ENCODE measurements at regions not wholly inside any gene's neighbourhood (a gene's known extent, or its start where the extent isn't known, plus 50 kb on each side); places are given as distances from the start of the nearest gene placed in this dataset.

- TF ChIP-seq CTCF (conservative IDR thresholded peaks at IDR 0.05; ENCODE audit: low read length), result no peak
- no peak for TF ChIP-seq EZH2phosphoT487 (IDR thresholded peaks at IDR 0.05; ENCODE audit: borderline replicate concordance, low read depth, low read length)
Measured at GRCh38 chr3:61444782-61445181, 116.6 kb upstream of the PTPRG start.
